Stomach (tissue), 8 donors: ENCODE measurements at regions not wholly inside any gene's neighbourhood (a gene's known extent, or its start where the extent isn't known, plus 50 kb on each side); places are given as distances from the start of the nearest gene placed in this dataset.

ENCODE experiments used
- DNase-seq, 2 donors: peaks; one replicate each; pipeline versions ENCODE4 v3.0.0 to v3.0.0-alpha.2; 2013 to 2019
- H3K27ac ChIP-seq, 5 donors: fragments of 200-600 bp in 4 of 5; sonication (generic) in 4 of 5; one replicate each; pipeline ENCODE4 v1.5.1; 2013 to 2019; ENCODE audit warnings: mild to moderate bottlenecking in 1 of 5, moderate library complexity in 1 of 5
- H3K27me3 ChIP-seq, 3 donors: fragments of 200-600 bp; sonication (generic); one replicate each; pipeline ENCODE4 v1.5.1; 2017 to 2019; ENCODE audit warnings: mixed run types in 1 of 3
- H3K36me3 ChIP-seq, 4 donors: fragments of 200-600 bp; sonication (generic); 1 replicate in 3 of 4; 2 replicates in 1 of 4; pipeline ENCODE4 v1.5.1; 2016 to 2019
- H3K4me1 ChIP-seq, 4 donors: fragments of 200-600 bp; sonication (generic); one replicate each; pipeline ENCODE4 v1.5.1; 2016 to 2019
- H3K4me3 ChIP-seq, 4 donors: fragments of 200-600 bp; sonication (generic) in 3 of 4; one replicate each; pipeline ENCODE4 v1.5.1; 2016 to 2019; ENCODE audit warnings: mild to moderate bottlenecking in 1 of 4
- H3K9me3 ChIP-seq, 4 donors: fragments of 200-600 bp; sonication (generic); one replicate each; pipeline ENCODE4 v1.5.1; 2016 to 2019
- CTCF ChIP-seq, 7 experiments: fragments of 450-650 bp in 4 of 7; fragments of 200-600 bp in 3 of 7; sonication (generic) in 3 of 7; IDR thresholded peaks; one replicate each; pipeline ENCODE4 v1.5.1; 2016 to 2019; ENCODE audit warnings: antibody characterized with exemption in 7 of 7, control low read depth in 2 of 7, mild to moderate bottlenecking in 1 of 7
- EP300 ChIP-seq: sonication (generic); formaldehyde crosslinking; IDR thresholded peaks from one replicate; pipeline ENCODE4 v1.6.1; 2017; ENCODE audit warnings: antibody characterized with exemption
- POLR2A ChIP-seq, 4 donors: fragments of 450-650 bp; IDR thresholded peaks; one replicate each; pipeline ENCODE4 v1.6.1; 2016; ENCODE audit warnings: antibody characterized with exemption in 4 of 4, control low read depth in 2 of 4, mild to moderate bottlenecking in 1 of 4, moderate library complexity in 1 of 4
- POLR2AphosphoS5 ChIP-seq, 3 donors: sonication (generic); formaldehyde crosslinking; IDR thresholded peaks; one replicate each; pipeline ENCODE4 v1.6.1; 2016; ENCODE audit warnings: antibody characterized with exemption in 3 of 3
- WGBS, 5 donors: extraction: QIAGEN DNeasy Blood & Tissue Kit in 3 of 5; methylation state at CpG; one replicate each; pipeline versions ENCODE4 v1.1.5 to v1.1.7; 2013 to 2018; 5-methylcytosine and 5-hydroxymethylcytosine counted together
- intact Hi-C: fragments of 100-400 bp; cut with DNase I; formaldehyde crosslinking; loops from one replicate; pipeline ENCODE4 v1.15.1; 2023; ENCODE audit warnings: low total_unique reads
- donor health status: healthy with polysubstance abuse.
- donor health status: Bipolar disorder and iron deficiency.
- donor health status: healthy.

GRCh38 chr2:58709687-58710354 is 468.7 kb upstream of the FANCL start:
- 38 to 68% (median 59%) methylated on average over 1 of the region's 1 CpG for WGBS, 5 donors
- intact Hi-C loops, result no loop called here
- TF ChIP-seq CTCF (IDR thresholded peaks at IDR 0.05), result no peak
- no peak for TF ChIP-seq EP300
- TF ChIP-seq POLR2AphosphoS5 (IDR thresholded peaks at IDR 0.05), result no peak
- TF ChIP-seq POLR2A (IDR thresholded peaks at IDR 0.05), result no peak

GRCh38 chr2:58709274-58709673 is 468.1 kb upstream of the FANCL start:
- no peak overlapping the region for H3K27ac ChIP-seq
- no peaks in the 10 kb centered on the region for H3K4me1 ChIP-seq
- WGBS, 5 donors, result 75 to 81% (median 78%) methylated on average over 4 of the region's 4 CpGs
- DNase-seq, result no peak
- H3K36me3 ChIP-seq, result no peaks in the 10 kb centered on the region
- TF ChIP-seq CTCF (IDR thresholded peaks at IDR 0.05) (no peak), POLR2AphosphoS5 (IDR thresholded peaks at IDR 0.05) (no peak), EP300 (no peak), POLR2A (IDR thresholded peaks at IDR 0.05) (no peak)
- intact Hi-C loops, result no loop called here
- H3K9me3 ChIP-seq, result no peaks in the 10 kb centered on the region
- H3K27me3 ChIP-seq, result no peaks in the 10 kb centered on the region
- no peak overlapping the region for H3K4me3 ChIP-seq

More at GRCh38 chr2:58709687-58710354, 468.7 kb upstream of the FANCL start:
- DNase-seq, result no peak
- Histone ChIP-seq H3K9me3 (no peaks in the 10 kb centered on the region), H3K36me3 (no peaks in the 10 kb centered on the region), H3K27ac (no peak overlapping the region), H3K4me1 (no peaks in the 10 kb centered on the region), H3K4me3 (no peak overlapping the region), H3K27me3 (no peaks in the 10 kb centered on the region)

GRCh38 chr2:58708565-58708964 is 467.4 kb upstream of the FANCL start:
- intact Hi-C loops, result no loop called here

GRCh38 chr2:58702302-58702885 is 461.3 kb upstream of the FANCL start:
- no peak overlapping the region for H3K27ac ChIP-seq
- H3K27me3 ChIP-seq, result no peaks in the 10 kb centered on the region
- H3K4me3 ChIP-seq, result no peak overlapping the region
- intact Hi-C loops, result no loop called here
- WGBS, 5 donors, result 30 to 45% (median 43%) methylated on average over 2 of the region's 2 CpGs
- DNase-seq, result peak in 1 of 2 donors; percentile 15
- no peaks in the 10 kb centered on the region for H3K9me3 ChIP-seq
- H3K4me1 ChIP-seq, result no peaks in the 10 kb centered on the region
- no peak for TF ChIP-seq POLR2A (IDR thresholded peaks at IDR 0.05)
- TF ChIP-seq POLR2AphosphoS5 (IDR thresholded peaks at IDR 0.05), result no peak
- TF ChIP-seq CTCF (IDR thresholded peaks at IDR 0.05), result no peak
- TF ChIP-seq EP300, result no peak
- H3K36me3 ChIP-seq, result no peaks in the 10 kb centered on the region

More at GRCh38 chr2:58708565-58708964, 467.4 kb upstream of the FANCL start:
- 49 to 76% (median 56%) methylated on average over 1 of the region's 1 CpG for WGBS, 5 donors
- no peak for DNase-seq
- Histone ChIP-seq H3K4me3 (no peak overlapping the region), H3K36me3 (no peaks in the 10 kb centered on the region), H3K9me3 (no peaks in the 10 kb centered on the region), H3K27me3 (no peaks in the 10 kb centered on the region), H3K27ac (no peak overlapping the region), H3K4me1 (no peaks in the 10 kb centered on the region)
- TF ChIP-seq EP300, result no peak
- TF ChIP-seq POLR2A (IDR thresholded peaks at IDR 0.05), result no peak

- TF ChIP-seq EP300 (no peak), CTCF (IDR thresholded peaks at IDR 0.05) (no peak), POLR2A (IDR thresholded peaks at IDR 0.05) (no peak), POLR2AphosphoS5 (IDR thresholded peaks at IDR 0.05) (no peak)
- WGBS, 5 donors, result 76 to 93% (median 86%) methylated on average over 3 of the region's 3 CpGs
- Histone ChIP-seq H3K27ac (no peak overlapping the region), H3K4me1 (no peaks in the 10 kb centered on the region), H3K27me3 (no peaks in the 10 kb centered on the region), H3K9me3 (no peaks in the 10 kb centered on the region), H3K36me3 (no peaks in the 10 kb centered on the region), H3K4me3 (no peak overlapping the region)
- DNase-seq, result no peak
- intact Hi-C loops, result no loop called here
Observed at GRCh38 chr2:58701688-58702301, 460.7 kb upstream of the FANCL start.
